Liver (tissue), 6 donors: ENCODE measurements at regions not wholly inside any gene's neighbourhood (a gene's known extent, or its start where the extent isn't known, plus 50 kb on each side); places are given as distances from the start of the nearest gene placed in this dataset.
"Not testable (repeated sequence)": the region's sequence is repeated elsewhere in the genome, so short reads cannot be mapped to it uniquely, and the experiment has no call there.

ENCODE experiments used
- DNase-seq: peaks from one replicate; pipeline ENCODE4 v3.0.0-alpha.2; 2017; ENCODE audit warnings: low spot score
- H3K27ac ChIP-seq, 2 donors: one replicate each; pipeline ENCODE4 v1.7.0; 2013; ENCODE audit warnings: inconsistent platforms in 2 of 2, low read length in 2 of 2, control low read depth in 1 of 2, low read depth in 1 of 2, mild to moderate bottlenecking in 1 of 2
- H3K27me3 ChIP-seq, 4 donors: one replicate each; pipeline versions ENCODE4 v1.6.1 to v1.7.0; 2013; ENCODE audit warnings: low read length in 3 of 4, inconsistent platforms in 1 of 4, mild to moderate bottlenecking in 1 of 4, moderate library complexity in 1 of 4; ENCODE audit not compliant: control insufficient read depth in 4 of 4, insufficient read depth in 4 of 4
- H3K36me3 ChIP-seq, 4 donors: one replicate each; pipeline versions ENCODE4 v1.6.1 to v1.7.0; 2013; ENCODE audit warnings: low read length in 3 of 4, mild to moderate bottlenecking in 3 of 4, low read depth in 1 of 4, moderate library complexity in 1 of 4; ENCODE audit not compliant: control insufficient read depth in 4 of 4, insufficient read depth in 3 of 4
- H3K4me1 ChIP-seq, 4 donors: one replicate each; pipeline versions ENCODE4 v1.6.1 to v1.7.0; 2013; ENCODE audit warnings: low read length in 3 of 4, mild to moderate bottlenecking in 3 of 4, moderate library complexity in 1 of 4; ENCODE audit not compliant: control insufficient read depth in 4 of 4, insufficient read depth in 4 of 4
- H3K4me3 ChIP-seq, 3 donors: one replicate each; pipeline versions ENCODE4 v1.6.1 to v1.7.0; 2013; ENCODE audit warnings: low read length in 3 of 3, control low read depth in 1 of 3, low read depth in 1 of 3, mild to moderate bottlenecking in 1 of 3
- H3K9ac ChIP-seq, 2 donors: one replicate each; pipeline ENCODE4 v1.7.0; 2013; ENCODE audit warnings: low read length in 2 of 2, mild to moderate bottlenecking in 2 of 2, moderate library complexity in 2 of 2, control low read depth in 1 of 2, low read depth in 1 of 2
- H3K9me3 ChIP-seq, 4 donors: one replicate each; pipeline versions ENCODE4 v1.6.1 to v1.7.0; 2013; ENCODE audit warnings: low read length in 3 of 4; ENCODE audit not compliant: control insufficient read depth in 4 of 4
- WGBS: extraction: QIAGEN DNeasy Blood & Tissue Kit; methylation state at CpG from one replicate; pipeline ENCODE4 v1.1.7; 2013; 5-methylcytosine and 5-hydroxymethylcytosine counted together
- donor health status: healthy.
- donor health status: healthy.
- donor health status: healthy.

DNA sequence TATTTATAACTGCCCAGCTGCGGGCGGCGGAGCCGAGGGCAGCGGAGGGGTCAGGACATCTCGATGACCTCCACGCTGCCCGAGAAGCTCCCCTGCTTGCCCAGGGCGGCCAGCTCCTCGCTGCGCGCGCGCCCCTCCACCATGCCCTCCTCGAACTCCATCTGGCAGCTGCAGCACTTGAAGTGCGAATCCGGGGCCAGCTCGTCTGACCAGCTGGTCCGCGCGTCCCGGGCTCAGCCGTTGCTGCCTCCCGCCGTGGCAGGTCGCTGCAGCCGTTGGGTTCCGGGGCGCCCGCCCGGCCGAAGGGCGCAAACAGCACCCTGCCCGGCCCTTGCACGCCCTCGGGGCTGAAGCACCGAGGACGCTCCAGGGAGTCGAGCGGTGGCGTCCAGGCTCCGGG lies 136.9 kb upstream of the PTPN20 start:
- not testable (repeated sequence) for H3K27me3 ChIP-seq, H3K9me3 ChIP-seq, H3K4me1 ChIP-seq, DNase-seq, H3K4me3 ChIP-seq, H3K36me3 ChIP-seq, H3K9ac ChIP-seq, H3K27ac ChIP-seq
- 89% methylated on average over 33 of the region's 42 CpGs for WGBS

DNA sequence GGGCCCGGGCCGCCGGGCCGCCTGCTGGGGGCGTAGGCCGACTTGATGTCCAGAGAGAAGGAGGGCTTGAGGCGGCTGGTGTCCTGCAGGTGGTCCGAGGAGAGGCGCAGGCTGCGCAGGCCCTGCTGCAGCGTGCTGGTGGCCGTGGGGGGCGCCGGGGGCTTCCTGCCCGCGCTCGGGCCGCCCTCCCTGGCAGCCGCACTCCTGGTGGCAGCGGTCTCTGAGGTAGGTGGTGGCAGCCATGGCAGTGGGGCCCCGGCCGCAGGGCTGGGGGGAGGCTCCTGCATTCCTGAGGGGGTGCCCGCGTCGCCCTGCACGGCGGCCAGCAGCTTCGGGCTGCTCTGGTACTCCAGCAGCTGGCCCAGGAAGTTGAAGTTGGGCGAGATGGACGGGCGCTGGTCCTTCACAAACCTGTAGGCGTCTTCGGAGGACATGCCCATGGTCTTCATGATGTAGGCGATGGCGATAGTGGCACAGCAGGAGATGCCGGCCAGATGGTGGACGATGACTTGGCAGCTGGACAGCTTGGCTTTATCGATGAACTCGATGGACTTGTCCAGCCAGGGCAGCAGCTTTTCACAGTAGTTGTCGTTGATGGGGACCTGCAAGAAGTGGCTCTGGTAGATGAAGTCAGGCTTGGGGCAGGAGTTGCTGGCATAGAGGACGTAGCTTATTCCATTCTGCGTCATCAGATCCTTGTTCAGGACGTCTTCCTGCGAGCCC lies 136.1 kb upstream of the PTPN20 start:
- not testable (repeated sequence) for H3K27ac ChIP-seq, H3K4me3 ChIP-seq, H3K4me1 ChIP-seq, H3K9me3 ChIP-seq, DNase-seq, H3K9ac ChIP-seq, H3K27me3 ChIP-seq, H3K36me3 ChIP-seq
- 99% methylated on average over 32 of the region's 44 CpGs for WGBS

DNA sequence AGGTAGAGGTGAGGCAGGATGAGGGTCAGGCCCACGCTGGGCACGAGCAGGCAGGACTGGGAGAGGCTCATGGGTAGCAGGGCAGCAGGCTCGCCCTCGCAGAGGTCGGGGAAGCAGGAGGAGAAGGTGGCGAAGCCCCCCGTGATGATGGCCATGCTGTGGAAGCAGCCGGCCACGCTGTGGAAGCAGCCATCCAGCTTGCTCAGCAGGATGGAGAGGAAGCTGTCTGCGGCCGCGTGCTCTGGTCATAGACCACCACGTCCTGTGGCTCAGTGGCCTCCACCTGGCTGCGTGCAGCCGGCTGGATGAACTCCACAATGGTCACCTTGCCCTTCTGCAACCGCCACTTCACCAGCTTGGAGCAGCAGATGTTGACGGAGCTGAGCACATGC lies 135.6 kb upstream of the PTPN20 start:
- 95% methylated on average over 16 of the region's 17 CpGs for WGBS
- not testable (repeated sequence) for H3K4me3 ChIP-seq, H3K27ac ChIP-seq, H3K4me1 ChIP-seq, DNase-seq, H3K36me3 ChIP-seq, H3K9me3 ChIP-seq, H3K9ac ChIP-seq, H3K27me3 ChIP-seq

DNA sequence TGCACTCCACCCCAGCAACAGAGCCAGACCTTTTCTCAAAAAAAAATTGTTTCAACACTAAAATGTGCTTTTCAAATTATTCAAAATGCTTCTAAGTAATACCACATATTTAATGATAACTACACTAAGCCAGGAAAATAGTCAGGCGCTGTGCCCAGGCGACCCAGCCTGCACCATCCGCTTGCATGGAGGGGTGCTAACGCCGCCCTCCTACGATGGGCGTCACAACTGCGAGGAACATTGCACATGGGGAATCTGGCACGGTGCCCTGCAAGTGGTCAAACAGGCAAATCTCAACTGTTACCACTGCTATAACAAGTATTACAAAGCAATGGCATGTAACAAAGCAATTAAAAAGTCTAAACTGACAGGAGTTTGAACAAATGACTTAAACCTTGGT lies 131.7 kb upstream of the PTPN20 start:
- DNase-seq, H3K4me1 ChIP-seq, H3K36me3 ChIP-seq, H3K9ac ChIP-seq, H3K4me3 ChIP-seq, H3K27me3 ChIP-seq, H3K27ac ChIP-seq, H3K9me3 ChIP-seq: not testable (repeated sequence)
- WGBS: 75% methylated on average over 9 of the region's 9 CpGs

- not testable (repeated sequence) for H3K36me3 ChIP-seq, DNase-seq, H3K9me3 ChIP-seq, H3K4me1 ChIP-seq, H3K27me3 ChIP-seq, H3K4me3 ChIP-seq, H3K27ac ChIP-seq, H3K9ac ChIP-seq
- 92% methylated on average over 1 of the region's 1 CpG for WGBS
Observed at GRCh38 chr10:46780164-46780563, 131.1 kb upstream of the PTPN20 start.

GRCh38 chr10:46781001-46781400 lies 130.2 kb upstream of the PTPN20 start:
- not testable (repeated sequence) for H3K36me3 ChIP-seq, H3K9me3 ChIP-seq, H3K27me3 ChIP-seq, H3K4me1 ChIP-seq, H3K4me3 ChIP-seq, H3K9ac ChIP-seq, H3K27ac ChIP-seq, DNase-seq
- 98% methylated on average over 8 of the region's 8 CpGs for WGBS

DNA sequence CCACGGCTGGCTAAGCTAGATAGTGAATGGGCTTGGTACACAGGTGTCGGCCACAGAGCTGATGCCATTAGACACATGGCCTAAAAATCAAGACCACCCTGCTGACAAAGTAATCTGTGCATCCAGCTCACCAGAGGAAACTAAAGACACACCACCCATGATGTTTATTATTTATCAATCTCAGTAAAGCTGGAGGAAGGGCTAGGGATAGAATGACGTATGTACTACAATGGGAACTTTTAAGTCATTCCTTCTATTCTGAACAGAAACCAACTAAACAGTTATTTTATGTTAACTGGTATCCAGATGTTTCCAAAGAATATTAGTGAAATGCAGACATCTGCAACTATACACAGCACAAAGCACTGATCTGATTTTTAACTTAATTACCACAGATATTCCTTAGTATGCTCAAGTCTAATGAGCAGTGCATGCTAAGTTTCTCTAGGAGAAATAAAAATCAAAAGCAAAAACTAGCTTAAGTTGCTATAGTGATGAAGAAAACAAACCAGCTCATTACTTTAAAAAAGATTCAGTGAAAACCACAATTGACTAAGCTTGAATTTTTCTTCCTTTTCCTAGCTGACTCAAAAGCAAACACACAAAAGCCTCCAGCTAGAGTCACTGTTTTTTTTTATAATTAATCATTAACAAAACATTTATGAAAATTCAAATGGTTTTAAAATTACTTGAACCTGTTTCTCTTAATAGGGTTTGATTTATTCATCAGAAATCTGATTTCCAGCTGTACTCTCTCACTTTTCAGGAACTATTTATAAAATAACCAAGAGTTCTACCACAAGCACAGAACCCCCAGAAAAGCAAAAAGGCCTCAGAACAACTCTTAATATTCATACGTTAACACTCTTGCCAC lies 129.0 kb upstream of the PTPN20 start:
- H3K4me1 ChIP-seq, H3K36me3 ChIP-seq, H3K9me3 ChIP-seq, H3K4me3 ChIP-seq, DNase-seq, H3K27me3 ChIP-seq, H3K9ac ChIP-seq: not testable (repeated sequence)
- H3K27ac ChIP-seq: peak overlapping the region; percentile 17 to 54
- 75% methylated on average over 4 of the region's 4 CpGs for WGBS
